ENCODE measurements at regions not wholly inside any gene's neighbourhood (a gene's known extent, or its start where the extent isn't known, plus 50 kb on each side); places are given as distances from the start of the nearest gene placed in this dataset.

GRCh38 chr6:43910149-43910637 is 140.2 kb downstream of the VEGFA start:
- TF ChIP-seq RB1 (IDR thresholded peaks at IDR 0.05; ENCODE audit: low read depth), result no peak
- no peak for TF ChIP-seq MAX (CRISPR knock-in tag; IDR thresholded peaks at IDR 0.05)
- no peak for TF ChIP-seq POLR2AphosphoS5 (IDR thresholded peaks at IDR 0.05; ENCODE audit: control insufficient read depth, insufficient read depth, low read depth, low read length)
- TF ChIP-seq POLR2A (conservative IDR thresholded peaks at IDR 0.05), result no peak
- no peak for TF ChIP-seq BCL6 (CRISPR knock-in tag; IDR thresholded peaks at IDR 0.05)
- no peak for TF ChIP-seq SETDB1 (IDR thresholded peaks at IDR 0.05; ENCODE audit: low read length)
- TF ChIP-seq MBD2 (IDR thresholded peaks at IDR 0.05; ENCODE audit: borderline replicate concordance, low read depth), result no peak
- TF ChIP-seq CHCHD3 (CRISPR knock-in tag; IDR thresholded peaks at IDR 0.05), result no peak
- TF ChIP-seq SMC3 (conservative IDR thresholded peaks at IDR 0.05; ENCODE audit: insufficient read depth, low read depth, low read length), result no peak
- 0 out of 4 replicates have a peak, but pooled peaks of 1 of the 2 experiments have one; percentile 6 for TF ChIP-seq FOXK2 (conservative IDR thresholded peaks at IDR 0.05 in 1 of 2, IDR thresholded peaks at IDR 0.05 in 1 of 2; ENCODE audit: low read depth in 2 of 2)
- TF ChIP-seq, protein P1, sequence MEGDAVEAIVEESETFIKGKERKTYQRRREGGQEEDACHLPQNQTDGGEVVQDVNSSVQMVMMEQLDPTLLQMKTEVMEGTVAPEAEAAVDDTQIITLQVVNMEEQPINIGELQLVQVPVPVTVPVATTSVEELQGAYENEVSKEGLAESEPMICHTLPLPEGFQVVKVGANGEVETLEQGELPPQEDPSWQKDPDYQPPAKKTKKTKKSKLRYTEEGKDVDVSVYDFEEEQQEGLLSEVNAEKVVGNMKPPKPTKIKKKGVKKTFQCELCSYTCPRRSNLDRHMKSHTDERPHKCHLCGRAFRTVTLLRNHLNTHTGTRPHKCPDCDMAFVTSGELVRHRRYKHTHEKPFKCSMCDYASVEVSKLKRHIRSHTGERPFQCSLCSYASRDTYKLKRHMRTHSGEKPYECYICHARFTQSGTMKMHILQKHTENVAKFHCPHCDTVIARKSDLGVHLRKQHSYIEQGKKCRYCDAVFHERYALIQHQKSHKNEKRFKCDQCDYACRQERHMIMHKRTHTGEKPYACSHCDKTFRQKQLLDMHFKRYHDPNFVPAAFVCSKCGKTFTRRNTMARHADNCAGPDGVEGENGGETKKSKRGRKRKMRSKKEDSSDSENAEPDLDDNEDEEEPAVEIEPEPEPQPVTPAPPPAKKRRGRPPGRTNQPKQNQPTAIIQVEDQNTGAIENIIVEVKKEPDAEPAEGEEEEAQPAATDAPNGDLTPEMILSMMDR (IDR thresholded peaks at IDR 0.05 in 2 of 3, conservative IDR thresholded peaks at IDR 0.05 in 1 of 3; ENCODE audit: insufficient read depth in 2 of 3, low read depth in 1 of 3, low read length in 3 of 3), result no peak
- TF ChIP-seq, protein P2, sequence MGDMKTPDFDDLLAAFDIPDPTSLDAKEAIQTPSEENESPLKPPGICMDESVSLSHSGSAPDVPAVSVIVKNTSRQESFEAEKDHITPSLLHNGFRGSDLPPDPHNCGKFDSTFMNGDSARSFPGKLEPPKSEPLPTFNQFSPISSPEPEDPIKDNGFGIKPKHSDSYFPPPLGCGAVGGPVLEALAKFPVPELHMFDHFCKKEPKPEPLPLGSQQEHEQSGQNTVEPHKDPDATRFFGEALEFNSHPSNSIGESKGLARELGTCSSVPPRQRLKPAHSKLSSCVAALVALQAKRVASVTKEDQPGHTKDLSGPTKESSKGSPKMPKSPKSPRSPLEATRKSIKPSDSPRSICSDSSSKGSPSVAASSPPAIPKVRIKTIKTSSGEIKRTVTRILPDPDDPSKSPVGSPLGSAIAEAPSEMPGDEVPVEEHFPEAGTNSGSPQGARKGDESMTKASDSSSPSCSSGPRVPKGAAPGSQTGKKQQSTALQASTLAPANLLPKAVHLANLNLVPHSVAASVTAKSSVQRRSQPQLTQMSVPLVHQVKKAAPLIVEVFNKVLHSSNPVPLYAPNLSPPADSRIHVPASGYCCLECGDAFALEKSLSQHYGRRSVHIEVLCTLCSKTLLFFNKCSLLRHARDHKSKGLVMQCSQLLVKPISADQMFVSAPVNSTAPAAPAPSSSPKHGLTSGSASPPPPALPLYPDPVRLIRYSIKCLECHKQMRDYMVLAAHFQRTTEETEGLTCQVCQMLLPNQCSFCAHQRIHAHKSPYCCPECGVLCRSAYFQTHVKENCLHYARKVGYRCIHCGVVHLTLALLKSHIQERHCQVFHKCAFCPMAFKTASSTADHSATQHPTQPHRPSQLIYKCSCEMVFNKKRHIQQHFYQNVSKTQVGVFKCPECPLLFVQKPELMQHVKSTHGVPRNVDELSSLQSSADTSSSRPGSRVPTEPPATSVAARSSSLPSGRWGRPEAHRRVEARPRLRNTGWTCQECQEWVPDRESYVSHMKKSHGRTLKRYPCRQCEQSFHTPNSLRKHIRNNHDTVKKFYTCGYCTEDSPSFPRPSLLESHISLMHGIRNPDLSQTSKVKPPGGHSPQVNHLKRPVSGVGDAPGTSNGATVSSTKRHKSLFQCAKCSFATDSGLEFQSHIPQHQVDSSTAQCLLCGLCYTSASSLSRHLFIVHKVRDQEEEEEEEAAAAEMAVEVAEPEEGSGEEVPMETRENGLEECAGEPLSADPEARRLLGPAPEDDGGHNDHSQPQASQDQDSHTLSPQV (IDR thresholded peaks at IDR 0.05), result no peak
- TF ChIP-seq TAF1 (IDR thresholded peaks at IDR 0.05; ENCODE audit: control insufficient read depth, extremely low read depth, insufficient read depth, low read length, severe bottlenecking), result no peak

All from K562 (cell line).